SK-N-MC (cell line): ENCODE measurements at regions not wholly inside any gene's neighbourhood (a gene's known extent, or its start where the extent isn't known, plus 50 kb on each side); places are given as distances from the start of the nearest gene placed in this dataset.

Experiments
- EZH2 ChIP-seq: fragments of 200-600 bp; sonication (generic); IDR thresholded peaks from one replicate; pipeline ENCODE4 v1.6.1; 2017; ENCODE audit warnings: antibody characterized with exemption
- FOXP2 ChIP-seq: optimal IDR thresholded peaks from 2 replicates; pipeline ENCODE3; 2011; ENCODE audit warnings: mild to moderate bottlenecking, moderate library complexity; ENCODE audit not compliant: insufficient read depth; ENCODE audit errors: extremely low read length, control extremely low read depth
- POLR2AphosphoS5 ChIP-seq: IDR thresholded peaks from 2 replicates; pipeline ENCODE4 v1.6.1; 2012; ENCODE audit warnings: mild to moderate bottlenecking, low read depth, low read length, borderline replicate concordance

GRCh38 chr12:60255044-60255443 lies 659.2 kb downstream of the SLC16A7 start:
- no peak for TF ChIP-seq POLR2AphosphoS5
- no peak for TF ChIP-seq EZH2
- no peak for TF ChIP-seq FOXP2
